ENCODE measurements at regions not wholly inside any gene's neighbourhood (a gene's known extent, or its start where the extent isn't known, plus 50 kb on each side); places are given as distances from the start of the nearest gene placed in this dataset.
"Not testable (repeated sequence)": the region's sequence is repeated elsewhere in the genome, so short reads cannot be mapped to it uniquely, and the experiment has no call there.

- no peak for DNase-seq
- Histone ChIP-seq H3K27me3 (no peaks in the 10 kb centered on the region), H3K9me3 (no peaks in the 10 kb centered on the region), H3K4me3 (no peak overlapping the region), H3K4me1 (ENCODE audit: insufficient read depth) (no peaks in the 10 kb centered on the region), H3K36me3 (no peaks in the 10 kb centered on the region), H3K27ac (no peak overlapping the region)
- TF ChIP-seq CTCF (IDR thresholded peaks at IDR 0.05) (no peak), EP300 (IDR thresholded peaks at IDR 0.05) (no peak), POLR2A (IDR thresholded peaks at IDR 0.05) (no peak)
- 31 to 48% (median 31%) methylated on average over 5 of the region's 5 CpGs for WGBS, 3 donors
- intact Hi-C loops (cut with DNase I) = no loop called here
Measured at GRCh38 chr6:149242883-149243282, 74.6 kb upstream of the TAB2 start.

- no peaks in the 10 kb centered on the region for H3K27me3 ChIP-seq
Measured at GRCh38 chr6:149244105-149244504, 73.4 kb upstream of the TAB2 start.

GRCh38 chr6:149246691-149247384 is 70.7 kb upstream of the TAB2 start:
- H3K27ac ChIP-seq = no peak overlapping the region
- no peak for DNase-seq
- 86 to 92% (median 88%) methylated on average over 13 of the region's 13 CpGs for WGBS, 3 donors
- H3K9me3 ChIP-seq = no peaks in the 10 kb centered on the region
- H3K36me3 ChIP-seq = no peaks in the 10 kb centered on the region
- TF ChIP-seq EP300 (IDR thresholded peaks at IDR 0.05) (no peak), CTCF (IDR thresholded peaks at IDR 0.05) (no peak), POLR2A (IDR thresholded peaks at IDR 0.05) (no peak)
- no peaks in the 10 kb centered on the region for H3K27me3 ChIP-seq
- H3K4me3 ChIP-seq = no peak overlapping the region
- H3K4me1 ChIP-seq (ENCODE audit: insufficient read depth) = no peaks in the 10 kb centered on the region
- intact Hi-C loops (cut with DNase I) = no loop called here

More at GRCh38 chr6:149244105-149244504, 73.4 kb upstream of the TAB2 start:
- Histone ChIP-seq H3K27ac (no peak overlapping the region), H3K4me1 (ENCODE audit: insufficient read depth) (no peaks in the 10 kb centered on the region), H3K36me3 (no peaks in the 10 kb centered on the region), H3K4me3 (no peak overlapping the region), H3K9me3 (no peaks in the 10 kb centered on the region)
- DNase-seq = no peak
- intact Hi-C loops (cut with DNase I) = no loop called here
- WGBS, 3 donors = 82 to 94% (median 84%) methylated on average over 7 of the region's 7 CpGs
- TF ChIP-seq CTCF (IDR thresholded peaks at IDR 0.05) (no peak), POLR2A (IDR thresholded peaks at IDR 0.05) (no peak), EP300 (IDR thresholded peaks at IDR 0.05) (no peak)

- H3K27me3 ChIP-seq = no peaks in the 10 kb centered on the region
- H3K4me1 ChIP-seq (ENCODE audit: insufficient read depth) = no peaks in the 10 kb centered on the region
- no peak for TF ChIP-seq POLR2A (IDR thresholded peaks at IDR 0.05)
- no peak for TF ChIP-seq CTCF (IDR thresholded peaks at IDR 0.05)
- no peak for TF ChIP-seq EP300 (IDR thresholded peaks at IDR 0.05)
- WGBS, 3 donors = 93 to 96% (median 94%) methylated on average over 6 of the region's 6 CpGs
- no peaks in the 10 kb centered on the region for H3K9me3 ChIP-seq
- H3K4me3 ChIP-seq = no peak overlapping the region
- no peaks in the 10 kb centered on the region for H3K36me3 ChIP-seq
- no peak overlapping the region for H3K27ac ChIP-seq
- intact Hi-C loops (cut with DNase I) = no loop called here
- no peak for DNase-seq
Measured at GRCh38 chr6:149247385-149247763, 70.1 kb upstream of the TAB2 start.

GRCh38 chr6:149248263-149248662 is 69.2 kb upstream of the TAB2 start:
- intact Hi-C loops (cut with DNase I); H3K9me3 ChIP-seq: not testable (repeated sequence)
- 95 to 98% (median 97%) methylated on average over 5 of the region's 5 CpGs for WGBS, 3 donors

More at GRCh38 chr6:149248263-149248662, 69.2 kb upstream of the TAB2 start:
- not testable (repeated sequence) for H3K27me3 ChIP-seq; H3K4me3 ChIP-seq; H3K27ac ChIP-seq; DNase-seq; H3K4me1 ChIP-seq (ENCODE audit: insufficient read depth); H3K36me3 ChIP-seq
